ENCODE measurements at regions not wholly inside any gene's neighbourhood (a gene's known extent, or its start where the extent isn't known, plus 50 kb on each side); places are given as distances from the start of the nearest gene placed in this dataset.

- no peak for DNase-seq (ENCODE audit: low spot score)
These were observed 1230.4 kb downstream of the PCDH18 start for GRCh38 chr4:136301749-136302495.

- DNase-seq (ENCODE audit: low spot score) = no peak
These were observed 1248.3 kb downstream of the PCDH18 start for GRCh38 chr4:136283977-136284376.

DNA sequence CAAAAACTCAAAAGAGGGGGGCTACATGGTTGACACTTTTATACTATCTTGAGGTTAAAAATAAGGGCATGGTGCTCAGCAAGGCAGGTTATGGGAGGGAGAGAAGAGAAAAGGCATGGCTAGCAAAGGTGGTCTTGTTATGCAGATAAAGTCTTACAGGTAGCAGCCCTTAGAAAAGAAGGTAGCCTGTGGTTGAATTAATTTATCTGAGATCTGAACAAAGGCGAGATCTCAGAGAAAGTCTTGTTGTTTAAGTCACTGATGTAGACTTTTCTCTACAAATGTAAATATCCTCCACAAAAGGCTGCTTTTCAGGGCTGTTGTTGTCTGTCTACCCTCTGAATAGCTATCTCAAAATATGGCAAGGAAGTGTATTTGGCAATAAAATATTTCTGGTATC, 1250.4 kb downstream of the PCDH18 start:
- DNase-seq (ENCODE audit: low spot score) = no peak

- no peak for DNase-seq (ENCODE audit: low spot score)
These were observed 1251.0 kb downstream of the PCDH18 start for GRCh38 chr4:136281307-136281706.

DNA sequence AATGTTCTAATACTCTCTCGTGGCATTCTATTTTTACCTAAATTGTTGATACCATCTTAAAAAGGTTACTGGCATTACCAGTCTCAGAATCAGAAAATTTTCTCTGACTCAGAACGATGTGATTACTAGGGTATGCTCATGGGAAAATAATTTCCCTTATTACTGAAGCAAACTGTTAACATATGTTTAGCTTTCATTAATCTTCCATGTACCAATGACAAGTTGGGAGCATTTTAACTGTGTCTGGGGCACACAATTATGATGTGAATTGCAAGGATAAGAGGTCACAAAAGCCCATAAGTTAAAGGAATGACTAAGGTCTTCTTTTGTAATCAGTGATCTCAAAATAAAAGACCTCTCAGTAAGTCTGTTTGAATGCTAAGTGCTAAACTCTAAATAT, 1254.6 kb downstream of the PCDH18 start:
- peak; percentile 23 for DNase-seq (ENCODE audit: low spot score)

DNA sequence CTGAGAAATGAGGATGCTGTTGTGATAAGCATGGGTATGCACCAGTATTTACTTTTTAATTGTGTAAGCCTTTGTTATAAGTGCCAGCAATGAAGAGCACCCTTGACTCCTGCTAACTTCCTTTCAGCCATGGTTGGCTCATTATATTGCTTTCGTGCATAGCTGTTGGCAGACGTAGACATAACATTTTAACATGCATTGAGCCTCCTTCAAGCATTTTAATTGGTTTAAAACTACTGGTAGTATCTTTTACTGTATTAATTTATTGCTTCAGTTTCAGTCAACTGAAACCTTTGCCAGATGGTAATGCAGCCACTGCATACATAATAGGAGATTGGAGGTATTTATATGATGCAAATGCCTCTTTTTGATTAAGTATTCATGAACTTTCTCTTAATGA, 1285.4 kb downstream of the PCDH18 start:
- no peak for DNase-seq (ENCODE audit: low spot score)

GRCh38 chr4:136241221-136241986, 1290.9 kb downstream of the PCDH18 start:
- DNase-seq (ENCODE audit: low spot score) = peak; percentile 13

GRCh38 chr4:136227315-136227714, 1305.0 kb downstream of the PCDH18 start:
- DNase-seq (ENCODE audit: low spot score) = no peak

DNA sequence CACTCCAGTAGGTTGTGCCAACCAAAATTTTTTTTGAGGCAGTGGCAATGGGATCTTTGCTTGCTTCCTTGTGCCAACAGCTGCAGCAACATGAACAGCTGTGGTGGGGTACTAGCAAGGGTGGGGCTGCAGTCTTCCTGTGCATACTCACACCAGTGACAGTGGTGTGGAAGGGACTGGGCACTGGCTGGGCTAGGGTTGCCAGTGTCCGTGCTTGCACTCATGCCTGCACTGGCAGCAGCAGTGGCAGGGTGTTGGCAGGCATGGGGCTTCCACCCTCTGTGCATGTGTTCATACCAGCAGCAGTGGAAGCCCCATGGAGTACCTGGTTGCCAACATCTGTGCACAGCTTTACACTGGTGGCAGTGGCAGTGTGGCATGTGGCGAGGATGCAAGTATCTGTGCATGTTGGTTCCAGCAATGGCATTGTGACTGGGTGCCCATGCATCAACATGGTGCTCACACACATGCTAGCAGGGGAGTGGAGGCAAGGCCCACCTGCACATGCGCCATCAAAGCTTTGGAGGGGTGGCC, 1312.6 kb downstream of the PCDH18 start:
- no peak for DNase-seq (ENCODE audit: low spot score)

DNA sequence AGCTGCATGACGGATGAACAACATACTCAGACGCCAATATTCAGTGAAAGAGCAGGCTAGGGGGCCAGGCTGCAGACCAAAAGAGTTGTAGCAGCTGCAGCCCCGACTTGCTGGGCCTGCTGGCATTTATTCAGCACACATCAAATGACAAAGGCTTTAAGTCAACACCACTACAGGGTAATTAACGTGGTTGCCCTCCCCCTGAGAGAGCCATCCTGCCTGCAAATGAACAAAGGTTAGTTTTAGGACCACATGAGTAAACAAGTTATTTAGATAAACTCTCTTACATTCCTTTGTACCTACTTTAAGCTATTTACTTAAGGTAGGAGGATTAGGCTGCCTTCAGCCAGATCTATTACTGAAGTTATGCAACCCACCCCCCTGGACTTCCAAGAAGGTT, 1329.1 kb downstream of the PCDH18 start:
- DNase-seq (ENCODE audit: low spot score) = no peak

DNA sequence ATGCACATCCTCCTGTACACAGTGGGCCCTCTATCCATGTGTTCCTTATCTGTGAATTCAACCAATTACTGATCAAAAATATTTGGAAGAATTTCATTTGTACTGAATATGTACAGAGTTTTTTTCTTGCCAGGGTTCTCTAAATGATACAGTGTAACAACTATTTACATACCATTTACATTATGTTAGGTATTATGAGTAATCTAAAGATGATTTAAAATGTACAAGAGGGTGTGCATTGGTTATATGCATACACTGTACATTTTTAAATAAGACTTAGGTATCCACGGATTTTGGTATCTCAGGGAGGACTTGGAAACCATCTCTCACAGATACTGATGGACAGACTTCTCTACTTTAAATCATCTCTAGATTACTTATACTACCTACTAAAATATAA, 1333.9 kb downstream of the PCDH18 start:
- DNase-seq (ENCODE audit: low spot score) = no peak

DNA sequence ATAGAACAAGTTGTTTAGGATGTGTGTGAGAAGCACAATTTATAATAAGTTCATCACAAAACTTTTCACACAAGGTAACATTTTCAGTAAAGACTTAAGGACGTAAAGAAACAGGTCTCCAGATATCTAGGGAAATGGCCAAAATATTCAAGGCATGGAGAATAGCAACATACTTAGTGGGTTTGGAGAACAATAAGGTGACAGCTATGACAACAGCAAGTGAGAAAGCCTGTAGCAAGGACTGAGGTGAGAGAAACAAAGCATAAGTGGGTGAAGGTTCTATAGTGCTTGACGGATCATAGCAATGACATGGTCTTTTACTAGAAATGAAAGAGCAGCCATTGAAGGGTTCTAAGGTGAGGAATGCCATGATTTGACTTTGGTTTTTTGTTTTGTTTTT, 1337.3 kb downstream of the PCDH18 start:
- DNase-seq (ENCODE audit: low spot score) = no peak

- DNase-seq (ENCODE audit: low spot score) = no peak
These were observed 1345.6 kb downstream of the PCDH18 start for GRCh38 chr4:136186650-136187049.

DNA sequence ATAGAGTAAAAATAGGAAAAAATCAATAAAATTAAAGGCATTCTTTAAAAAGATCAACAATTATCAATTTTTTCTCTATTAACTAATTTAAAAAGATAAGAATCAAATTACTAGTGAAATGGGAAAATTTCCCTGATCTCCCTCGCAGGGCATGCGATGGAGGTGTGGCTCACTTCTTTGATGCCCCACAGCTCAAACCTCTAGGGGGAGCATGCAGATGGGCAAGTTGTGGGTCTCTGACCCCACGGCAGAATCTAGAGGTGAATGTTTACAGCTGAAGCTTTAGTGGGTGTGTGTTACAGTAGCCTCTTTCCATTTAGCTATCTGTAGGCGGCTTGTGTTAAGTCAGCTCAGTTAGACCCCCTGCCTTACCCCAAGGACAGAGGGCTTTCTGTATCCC, 1348.8 kb downstream of the PCDH18 start:
- DNase-seq (ENCODE audit: low spot score) = no peak

DNA sequence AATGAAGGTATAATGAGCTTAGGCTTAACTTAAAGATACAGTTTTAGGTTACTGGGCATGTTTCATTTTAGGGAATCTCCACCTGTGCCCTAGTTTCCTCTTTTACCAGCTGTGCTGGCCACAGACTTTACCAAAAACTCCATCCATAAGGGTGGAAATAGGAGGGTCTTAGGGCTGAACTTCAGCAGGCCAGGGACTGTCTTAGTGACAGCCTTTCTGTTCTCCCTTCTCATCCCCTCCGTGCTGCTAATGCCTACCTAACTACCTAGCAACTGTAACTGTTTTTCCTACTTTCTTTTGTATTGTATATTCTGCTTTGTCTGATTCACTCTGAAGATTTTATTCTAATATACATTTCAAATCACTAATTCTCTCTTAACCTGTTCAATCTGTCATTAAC, 1375.3 kb downstream of the PCDH18 start:
- DNase-seq (ENCODE audit: low spot score) = no peak

DNA sequence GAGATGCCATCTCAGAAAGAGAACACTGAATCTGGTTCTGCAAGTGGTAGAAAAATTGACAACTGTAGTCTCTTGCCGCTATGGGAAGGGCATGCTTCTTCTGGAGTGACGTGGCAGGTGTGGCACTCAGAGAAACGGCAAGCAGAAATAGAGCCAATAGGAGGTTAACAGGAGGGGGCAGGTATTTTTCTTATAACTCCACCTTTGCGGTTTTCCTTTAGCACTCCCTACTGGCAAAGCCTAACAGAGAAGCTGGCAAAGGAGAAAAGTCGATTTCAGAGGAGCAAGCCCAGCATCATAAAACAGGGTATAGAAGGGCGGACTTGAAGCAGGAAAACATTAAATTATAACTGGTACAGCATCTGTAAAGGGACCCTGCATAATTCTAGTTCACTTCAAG, 1382.2 kb downstream of the PCDH18 start:
- DNase-seq (ENCODE audit: low spot score) = no peak

- DNase-seq (ENCODE audit: low spot score) = no peak
These were observed 1395.7 kb downstream of the PCDH18 start for GRCh38 chr4:136136601-136137000.

DNA sequence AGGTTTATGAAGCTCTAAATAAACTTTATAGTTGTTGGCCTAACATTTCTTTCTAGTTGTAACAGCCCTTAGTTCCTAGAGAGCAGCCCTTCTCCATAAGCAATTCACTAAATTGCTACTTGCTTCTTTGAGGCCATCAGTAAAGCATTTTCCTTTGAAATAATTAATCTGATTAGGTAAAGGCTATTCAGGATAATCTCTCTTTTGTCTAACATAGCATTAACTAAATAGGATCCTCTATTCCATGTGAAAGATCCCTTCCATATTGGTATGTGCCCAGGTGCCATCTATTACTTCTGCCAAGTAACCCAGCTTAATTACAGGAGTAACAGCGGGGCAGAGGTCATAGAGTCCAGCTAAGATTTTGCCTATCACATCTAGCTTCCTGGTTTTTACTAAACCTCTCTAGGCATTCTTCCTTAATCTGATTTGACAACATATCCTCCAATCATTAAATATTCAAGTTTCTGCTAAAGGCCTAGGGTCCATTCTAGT, 1408.0 kb downstream of the PCDH18 start:
- no peak for DNase-seq (ENCODE audit: low spot score)

- DNase-seq (ENCODE audit: low spot score) = peak; percentile 27
These were observed 1410.9 kb downstream of the PCDH18 start for GRCh38 chr4:136121426-136121825.

- no peak for DNase-seq (ENCODE audit: low spot score)
These were observed 1418.4 kb downstream of the PCDH18 start for GRCh38 chr4:136113921-136114320.

DNA sequence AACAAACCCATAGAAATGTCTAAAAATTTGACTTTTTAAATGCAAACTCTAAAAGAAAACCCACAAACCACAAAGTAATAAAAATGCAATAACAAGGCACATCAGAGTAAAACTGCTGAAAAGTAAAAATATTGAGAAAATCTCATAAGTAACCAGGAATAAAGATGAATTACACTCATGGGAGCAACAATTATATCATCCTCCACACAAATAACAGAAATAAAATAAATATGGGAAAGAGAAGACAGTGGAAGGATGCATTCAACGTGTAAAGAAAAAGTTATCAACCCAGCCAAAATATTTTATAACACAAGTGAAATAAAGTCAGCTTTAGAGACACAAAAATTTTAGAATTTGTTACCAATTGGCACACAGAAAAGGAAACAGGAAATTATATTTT, 1420.2 kb downstream of the PCDH18 start:
- DNase-seq (ENCODE audit: low spot score) = no peak

DNA sequence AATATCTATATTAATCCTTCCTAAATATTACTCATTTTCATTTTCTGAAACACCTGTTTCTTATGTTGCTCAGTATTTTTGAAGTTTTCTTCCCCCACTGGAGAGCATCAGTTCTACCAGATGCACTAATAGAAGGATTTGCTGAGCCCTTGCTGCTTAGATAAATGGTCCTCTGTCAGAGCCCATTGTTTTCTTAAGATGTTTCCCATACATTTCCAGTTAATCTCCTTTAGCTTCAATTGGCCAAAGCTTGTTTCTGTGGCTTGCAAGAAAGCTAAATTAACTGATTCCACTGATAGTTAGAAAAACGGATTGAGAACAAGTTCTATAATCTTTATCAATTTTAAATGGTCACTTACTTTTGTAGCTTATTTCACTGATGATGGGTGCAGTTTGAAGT, 1425.5 kb downstream of the PCDH18 start:
- DNase-seq (ENCODE audit: low spot score) = no peak

DNA sequence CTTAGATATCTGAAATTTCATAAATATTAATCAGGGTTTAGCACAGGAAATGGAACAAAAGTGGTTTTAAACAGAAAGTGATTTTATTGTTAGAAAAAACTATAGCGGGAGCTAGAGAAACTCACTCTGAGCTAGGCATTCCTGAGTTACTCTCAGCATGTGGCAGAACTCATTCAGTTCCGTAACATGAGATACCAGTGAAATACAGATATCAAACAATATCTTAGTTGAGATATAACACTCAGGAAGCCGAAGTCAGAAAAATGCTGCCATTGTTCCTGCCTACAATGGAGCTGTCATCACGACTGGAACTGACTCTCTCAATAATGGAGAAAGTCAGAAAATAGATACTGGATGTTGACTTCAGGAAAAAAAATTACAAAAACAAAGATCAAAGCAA, 1428.7 kb downstream of the PCDH18 start:
- DNase-seq (ENCODE audit: low spot score) = no peak

Measured in H4 (cell line).